H9 (cell line): ENCODE measurements at regions not wholly inside any gene's neighbourhood (a gene's known extent, or its start where the extent isn't known, plus 50 kb on each side); places are given as distances from the start of the nearest gene placed in this dataset.

Experiments used
- DNase-seq: peaks from one replicate; pipeline ENCODE4 v3.0.0-alpha.2; 2017
- H2AFZ ChIP-seq: one replicate; pipeline ENCODE4 v1.6.1; 2013; ENCODE audit warnings: mild to moderate bottlenecking, low read length, control low read depth, moderate library complexity
- H2AK5ac ChIP-seq: 2 replicates; pipeline ENCODE4 v1.6.1; 2013; ENCODE audit warnings: low read length, control low read depth, mixed read lengths; ENCODE audit not compliant: insufficient read length
- H2BK120ac ChIP-seq: one replicate; pipeline ENCODE4 v1.6.1; 2013; ENCODE audit warnings: low read depth, mild to moderate bottlenecking, low read length, control low read depth, inconsistent platforms; ENCODE audit not compliant: poor library complexity, severe bottlenecking
- H2BK12ac ChIP-seq: 2 replicates; pipeline ENCODE4 v1.6.1; 2013; ENCODE audit warnings: low read length, control low read depth, mixed read lengths, low read depth; ENCODE audit not compliant: insufficient read length
- H2BK15ac ChIP-seq: 2 replicates; pipeline ENCODE4 v1.6.1; 2013; ENCODE audit warnings: low read depth, low read length, control low read depth
- H2BK20ac ChIP-seq: one replicate; pipeline ENCODE4 v1.6.1; 2013; ENCODE audit warnings: low read depth, mild to moderate bottlenecking, low read length, control low read depth, inconsistent platforms; ENCODE audit not compliant: poor library complexity, severe bottlenecking
- H2BK5ac ChIP-seq: 2 replicates; pipeline ENCODE4 v1.6.1; 2013; ENCODE audit warnings: low read length, control low read depth, mixed read lengths; ENCODE audit not compliant: insufficient read length
- H3K14ac ChIP-seq: 2 replicates; pipeline ENCODE4 v1.6.1; 2013; ENCODE audit warnings: low read length, control low read depth; ENCODE audit not compliant: insufficient read depth
- H3K18ac ChIP-seq: 2 replicates; pipeline ENCODE4 v1.6.1; 2013; ENCODE audit warnings: low read depth, mild to moderate bottlenecking, mixed read lengths, low read length, control low read depth; ENCODE audit not compliant: insufficient read length
- H3K23ac ChIP-seq: 2 replicates; pipeline ENCODE4 v1.6.1; 2013; ENCODE audit warnings: low read length, control low read depth, mixed read lengths, low read depth; ENCODE audit not compliant: insufficient read length
- H3K23me2 ChIP-seq: 2 replicates; pipeline ENCODE4 v1.6.1; 2013; ENCODE audit warnings: low read depth, mild to moderate bottlenecking, mixed read lengths, low read length, control low read depth; ENCODE audit not compliant: insufficient read length, poor library complexity, severe bottlenecking
- H3K27ac ChIP-seq: 2 replicates; pipeline ENCODE4 v1.5.1; 2013; ENCODE audit warnings: low read length, control low read depth, mixed read lengths, low read depth; ENCODE audit not compliant: insufficient read length
- H3K27me3 ChIP-seq: 2 replicates; pipeline ENCODE4 v1.6.1; 2013; ENCODE audit warnings: low read length, control low read depth, inconsistent platforms; ENCODE audit not compliant: insufficient read depth
- H3K4ac ChIP-seq: 2 replicates; pipeline ENCODE4 v1.6.1; 2013; ENCODE audit warnings: low read depth, mild to moderate bottlenecking, control low read depth, inconsistent platforms, low read length, moderate library complexity
- H3K4me1 ChIP-seq: 2 replicates; pipeline ENCODE4 v1.6.1; 2013; ENCODE audit warnings: low read length, control low read depth, inconsistent platforms; ENCODE audit not compliant: insufficient read depth
- H3K4me2 ChIP-seq: 2 replicates; pipeline ENCODE4 v1.6.1; 2013; ENCODE audit warnings: low read length, control low read depth, mixed read lengths; ENCODE audit not compliant: insufficient read length, insufficient read depth
- H3K56ac ChIP-seq: 2 replicates; pipeline ENCODE4 v1.6.1; 2013; ENCODE audit warnings: low read depth, mild to moderate bottlenecking, mixed read lengths, low read length, control low read depth; ENCODE audit not compliant: insufficient read length
- H3K79me1 ChIP-seq: 2 replicates; pipeline ENCODE4 v1.6.1; 2013; ENCODE audit warnings: low read depth, mild to moderate bottlenecking, moderate library complexity, low read length, control low read depth, inconsistent platforms; ENCODE audit not compliant: insufficient read depth, poor library complexity, severe bottlenecking
- H3K79me2 ChIP-seq: 2 replicates; pipeline ENCODE4 v1.6.1; 2013; ENCODE audit warnings: low read length, control low read depth, inconsistent platforms; ENCODE audit not compliant: insufficient read depth
- H3K9ac ChIP-seq: 2 replicates; pipeline ENCODE4 v1.6.1; 2013; ENCODE audit warnings: low read length, control low read depth, mixed read lengths; ENCODE audit not compliant: insufficient read length; ENCODE audit errors: extremely low read depth
- H3K9me3 ChIP-seq: one replicate; pipeline ENCODE4 v1.6.1; 2013; ENCODE audit warnings: low read depth, low read length, inconsistent platforms; ENCODE audit not compliant: control insufficient read depth
- H3T11ph ChIP-seq: one replicate; pipeline ENCODE4 v1.6.1; 2013; ENCODE audit warnings: mild to moderate bottlenecking, low read length, control low read depth, inconsistent platforms
- H4K20me1 ChIP-seq: one replicate; pipeline ENCODE4 v1.6.1; 2013; ENCODE audit not compliant: control insufficient read depth, insufficient read length, insufficient read depth
- H4K5ac ChIP-seq: 2 replicates; pipeline ENCODE4 v1.6.1; 2013; ENCODE audit warnings: low read depth, mild to moderate bottlenecking, mixed read lengths, low read length, control low read depth; ENCODE audit not compliant: insufficient read length
- H4K8ac ChIP-seq: replicated peaks from 2 replicates; pipeline ENCODE4 v1.6.1; 2013; ENCODE audit warnings: low read length, control low read depth, mixed read lengths, low read depth; ENCODE audit not compliant: insufficient read length
- H4K91ac ChIP-seq: 2 replicates; pipeline ENCODE4 v1.6.1; 2013; ENCODE audit warnings: low read depth, mild to moderate bottlenecking, moderate library complexity, mixed read lengths, low read length, control low read depth; ENCODE audit not compliant: insufficient read length
- H3K27ac Mint-ChIP-seq, 3 experiments: 2 replicates in 2 of 3; 3 replicates in 1 of 3; pipeline ENCODE4 v1.8.0; 2020 to 2021; ENCODE audit warnings: mixed read lengths in 3 of 3, mild to moderate bottlenecking in 1 of 3, moderate library complexity in 1 of 3
- H3K27me3 Mint-ChIP-seq: 2 replicates; pipeline ENCODE4 v1.8.0; 2021; ENCODE audit warnings: low read depth, mild to moderate bottlenecking, moderate library complexity, mixed read lengths
- H3K36me3 Mint-ChIP-seq, 3 experiments: 2 replicates in 2 of 3; 3 replicates in 1 of 3; pipeline ENCODE4 v1.8.0; 2020 to 2021; ENCODE audit warnings: low read depth in 3 of 3, mixed read lengths in 3 of 3; ENCODE audit not compliant: insufficient read depth in 1 of 3
- H3K4me1 Mint-ChIP-seq, 2 experiments: 2 replicates each; pipeline ENCODE4 v1.8.0; 2020; ENCODE audit warnings: mixed read lengths in 2 of 2
- H3K4me3 Mint-ChIP-seq, 2 experiments: 2 replicates in 1 of 2; 3 replicates in 1 of 2; pipeline ENCODE4 v1.8.0; 2020 to 2021; ENCODE audit warnings: mild to moderate bottlenecking in 2 of 2, mixed read lengths in 2 of 2, moderate library complexity in 1 of 2
- H3K9me3 Mint-ChIP-seq, 2 experiments: 2 replicates in 1 of 2; 3 replicates in 1 of 2; pipeline ENCODE4 v1.8.0; 2020; ENCODE audit warnings: mild to moderate bottlenecking in 2 of 2, mixed read lengths in 2 of 2, moderate library complexity in 1 of 2
- WGBS: extraction: QIAGEN DNeasy Blood & Tissue Kit; methylation state at CpG from one replicate; pipeline ENCODE4 v1.1.7; 2013; ENCODE audit warnings: missing lambda C conversion rate, low lambda C conversion rate, mixed read lengths; ENCODE audit not compliant: insufficient read length; ENCODE audit errors: extremely low coverage; 5-methylcytosine and 5-hydroxymethylcytosine counted together
- TF ChIP-seq, protein P1 (sequence below): fragments of 200-600 bp; sonication (generic); conservative IDR thresholded peaks from 3 replicates; pipeline ENCODE4 v1.8.0; 2021; ENCODE audit warnings: antibody characterized with exemption, mild to moderate bottlenecking

GRCh38 chr4:149886786-149887490 is 71.3 kb upstream of the IQCM start:
- no peak overlapping the region for H3K14ac ChIP-seq
- H3K27ac ChIP-seq, result no peak overlapping the region
- no peak overlapping the region for H2BK120ac ChIP-seq
- no peak overlapping the region for H2BK20ac ChIP-seq
- H4K20me1 ChIP-seq, result no peaks in the 10 kb centered on the region
- H2BK12ac ChIP-seq, result no peak overlapping the region
- H3K4me1 Mint-ChIP-seq, result peaks cover 4 to 7% of the 10 kb centered on the region in 2 experiments
- H4K91ac ChIP-seq, result no peak overlapping the region
- H3K27me3 Mint-ChIP-seq, result no peaks in the 10 kb centered on the region
- H3K23ac ChIP-seq, result no peak overlapping the region
- H3T11ph ChIP-seq, result no peak overlapping the region
- no peak overlapping the region for H3K18ac ChIP-seq
- H3K4ac ChIP-seq, result no peak overlapping the region
- no peak overlapping the region for H3K9ac ChIP-seq
- H4K8ac ChIP-seq, result no peak overlapping the region
- H2BK15ac ChIP-seq, result no peak overlapping the region
- H3K4me1 ChIP-seq, result no peaks in the 10 kb centered on the region
- H3K27ac Mint-ChIP-seq, result no peak overlapping the region
- H3K23me2 ChIP-seq, result no peaks in the 10 kb centered on the region
- H2BK5ac ChIP-seq, result no peak overlapping the region
- no peaks in the 10 kb centered on the region for H3K27me3 ChIP-seq
- WGBS, result no CpG with 5 or more reads among the region's 3 CpGs
- H3K79me2 ChIP-seq, result no peaks in the 10 kb centered on the region
- H3K36me3 Mint-ChIP-seq, result no peaks in the 10 kb centered on the region
- H2AFZ ChIP-seq, result no peak overlapping the region
- no peak for DNase-seq
- H3K4me3 Mint-ChIP-seq, result no peak overlapping the region
- no peak overlapping the region for H3K4me2 ChIP-seq
- H3K79me1 ChIP-seq, result no peaks in the 10 kb centered on the region
- no peaks in the 10 kb centered on the region for H3K9me3 ChIP-seq
- H3K56ac ChIP-seq, result no peak overlapping the region
- TF ChIP-seq, protein P1, sequence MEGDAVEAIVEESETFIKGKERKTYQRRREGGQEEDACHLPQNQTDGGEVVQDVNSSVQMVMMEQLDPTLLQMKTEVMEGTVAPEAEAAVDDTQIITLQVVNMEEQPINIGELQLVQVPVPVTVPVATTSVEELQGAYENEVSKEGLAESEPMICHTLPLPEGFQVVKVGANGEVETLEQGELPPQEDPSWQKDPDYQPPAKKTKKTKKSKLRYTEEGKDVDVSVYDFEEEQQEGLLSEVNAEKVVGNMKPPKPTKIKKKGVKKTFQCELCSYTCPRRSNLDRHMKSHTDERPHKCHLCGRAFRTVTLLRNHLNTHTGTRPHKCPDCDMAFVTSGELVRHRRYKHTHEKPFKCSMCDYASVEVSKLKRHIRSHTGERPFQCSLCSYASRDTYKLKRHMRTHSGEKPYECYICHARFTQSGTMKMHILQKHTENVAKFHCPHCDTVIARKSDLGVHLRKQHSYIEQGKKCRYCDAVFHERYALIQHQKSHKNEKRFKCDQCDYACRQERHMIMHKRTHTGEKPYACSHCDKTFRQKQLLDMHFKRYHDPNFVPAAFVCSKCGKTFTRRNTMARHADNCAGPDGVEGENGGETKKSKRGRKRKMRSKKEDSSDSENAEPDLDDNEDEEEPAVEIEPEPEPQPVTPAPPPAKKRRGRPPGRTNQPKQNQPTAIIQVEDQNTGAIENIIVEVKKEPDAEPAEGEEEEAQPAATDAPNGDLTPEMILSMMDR, result no peak
- H2AK5ac ChIP-seq, result no peak overlapping the region
- no peaks in the 10 kb centered on the region for H3K9me3 Mint-ChIP-seq
- H4K5ac ChIP-seq, result no peak overlapping the region
